A673 (cell line): ENCODE measurements at regions not wholly inside any gene's neighbourhood (a gene's known extent, or its start where the extent isn't known, plus 50 kb on each side); places are given as distances from the start of the nearest gene placed in this dataset.

Source experiments
- CTCF ChIP-seq: fragments of 300-800, 200-600 bp; sonication (generic); conservative IDR thresholded peaks from 2 replicates; pipeline ENCODE4 v1.5.1; 2017; ENCODE audit warnings: low read depth, mild to moderate bottlenecking, antibody characterized with exemption, low read length, moderate library complexity, mixed read lengths
- EZH2 ChIP-seq: fragments of 200-600 bp; sonication (generic); IDR thresholded peaks from 2 replicates; pipeline ENCODE4 v1.6.1; 2017; ENCODE audit warnings: borderline replicate concordance, low read depth, mild to moderate bottlenecking, mixed read lengths, antibody characterized with exemption, low read length; ENCODE audit not compliant: poor library complexity, severe bottlenecking

DNA sequence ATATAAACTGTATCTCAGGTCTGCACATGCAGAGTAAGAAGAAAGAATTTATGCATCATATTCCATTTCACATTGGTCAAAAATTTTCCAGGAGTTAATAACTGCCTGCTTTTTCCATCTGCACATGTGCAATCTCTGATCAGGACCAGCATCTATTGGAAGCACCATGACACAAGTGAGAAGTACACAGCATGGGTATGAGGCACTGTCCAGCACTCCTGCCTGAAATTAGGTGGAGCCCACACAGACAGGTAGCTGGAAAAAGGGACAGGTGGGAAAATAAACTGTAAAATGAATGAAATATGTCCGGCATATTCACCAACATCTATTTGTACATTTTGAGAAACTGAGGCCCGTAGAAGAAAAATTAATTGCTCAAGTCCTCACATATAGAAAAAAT is 609.2 kb upstream of the NXPH2 start:
- no peak for TF ChIP-seq CTCF
- TF ChIP-seq EZH2, result no peak
